ENCODE measurements at regions not wholly inside any gene's neighbourhood (a gene's known extent, or its start where the extent isn't known, plus 50 kb on each side); places are given as distances from the start of the nearest gene placed in this dataset.

DNA sequence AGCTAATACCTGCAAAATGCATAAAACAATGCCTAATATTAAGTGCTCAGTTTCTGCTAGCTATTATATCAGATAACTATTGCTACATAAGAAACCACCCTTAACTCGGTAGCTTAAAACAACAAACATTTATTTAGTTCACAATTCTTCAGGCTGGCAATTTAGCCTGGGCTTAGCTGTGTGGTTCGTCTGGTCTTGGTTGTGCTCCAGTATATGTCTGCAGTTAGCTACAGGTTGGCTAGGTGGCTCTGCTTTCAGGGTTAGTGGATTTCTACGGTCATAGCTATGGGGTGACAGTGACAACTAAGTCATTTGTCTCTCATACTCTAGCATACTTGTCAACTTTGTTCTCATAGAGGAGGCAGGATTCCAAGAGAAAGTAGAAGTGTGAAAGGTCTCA lies 61.8 kb upstream of the NRP1 start:
- ChIA-PET POLR2A (no interaction called here), CTCF (no interaction called here)
- Histone ChIP-seq H3K4me3 (ENCODE audit: control insufficient read depth in 1 of 7, extremely low read depth in 1 of 7, insufficient read depth in 4 of 7, low read depth in 2 of 7, low read length in 6 of 7) (no peak overlapping the region), H3K4me1 (ENCODE audit: control extremely low read depth in 1 of 4, control insufficient read depth in 4 of 4, insufficient read depth in 4 of 4, low read length in 3 of 4) (no peaks in the 10 kb centered on the region), H3K36me3 (ENCODE audit: control insufficient read depth in 4 of 4, insufficient read depth in 4 of 4, low read length in 3 of 4) (no peaks in the 10 kb centered on the region), H3K27ac (ENCODE audit: insufficient read depth in 1 of 2, low read depth in 1 of 2, low read length in 2 of 2, poor library complexity in 1 of 2, severe bottlenecking in 2 of 2) (no peak overlapping the region), H3K9me3 (ENCODE audit: control extremely low read depth in 1 of 5, control insufficient read depth in 4 of 5, insufficient read depth in 2 of 5, low read depth in 1 of 5, low read length in 4 of 5) (peaks cover 0 to 13% (median 5%) of the 10 kb centered on the region in 5 experiments), H3K27me3 (replicated peaks in 2 of 5; ENCODE audit: control insufficient read depth in 4 of 5, insufficient read depth in 5 of 5, low read length in 4 of 5) (peaks cover 0 to 17% (median 5%) of the 10 kb centered on the region in 5 experiments)
- DNase-seq: no peak
- WGBS (ENCODE audit: insufficient coverage): 90% methylated on average over 2 of the region's 3 CpGs

DNA sequence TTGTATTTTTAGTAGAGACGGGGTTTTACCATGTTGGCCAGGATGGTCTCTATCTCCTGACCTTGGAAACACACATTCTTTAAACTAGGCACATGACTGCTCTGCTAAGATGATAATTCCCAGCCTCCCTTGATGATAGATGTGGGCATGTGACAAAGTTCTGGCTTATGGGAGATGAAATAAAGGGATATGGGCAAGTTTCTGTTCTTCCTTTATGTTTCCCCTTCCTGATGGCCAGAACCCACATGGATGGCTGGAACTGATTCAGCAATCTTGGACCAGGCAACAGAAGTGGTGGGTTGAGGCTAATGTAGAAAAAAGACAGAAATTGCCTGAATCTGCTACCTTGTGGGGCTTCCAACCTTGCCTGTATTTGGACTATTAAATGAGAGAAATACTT lies 60.7 kb upstream of the NRP1 start:
- Histone ChIP-seq H3K36me3 (ENCODE audit: control insufficient read depth in 4 of 4, insufficient read depth in 4 of 4, low read length in 3 of 4) (no peaks in the 10 kb centered on the region), H3K9me3 (ENCODE audit: control extremely low read depth in 1 of 5, control insufficient read depth in 4 of 5, insufficient read depth in 2 of 5, low read depth in 1 of 5, low read length in 4 of 5) (peaks cover 0 to 13% (median 5%) of the 10 kb centered on the region in 5 experiments), H3K4me3 (ENCODE audit: control insufficient read depth in 1 of 7, extremely low read depth in 1 of 7, insufficient read depth in 4 of 7, low read depth in 2 of 7, low read length in 6 of 7) (no peak overlapping the region), H3K27ac (ENCODE audit: insufficient read depth in 1 of 2, low read depth in 1 of 2, low read length in 2 of 2, poor library complexity in 1 of 2, severe bottlenecking in 2 of 2) (no peak overlapping the region), H3K27me3 (replicated peaks in 2 of 5; ENCODE audit: control insufficient read depth in 4 of 5, insufficient read depth in 5 of 5, low read length in 4 of 5) (peaks cover 0 to 19% (median 4%) of the 10 kb centered on the region in 5 experiments), H3K4me1 (ENCODE audit: control extremely low read depth in 1 of 4, control insufficient read depth in 4 of 4, insufficient read depth in 4 of 4, low read length in 3 of 4) (no peaks in the 10 kb centered on the region)
- WGBS (ENCODE audit: insufficient coverage): no CpG with 5 or more reads among the region's 1 CpG
- ChIA-PET POLR2A (no interaction called here), CTCF (no interaction called here)
- no peak for DNase-seq

DNA sequence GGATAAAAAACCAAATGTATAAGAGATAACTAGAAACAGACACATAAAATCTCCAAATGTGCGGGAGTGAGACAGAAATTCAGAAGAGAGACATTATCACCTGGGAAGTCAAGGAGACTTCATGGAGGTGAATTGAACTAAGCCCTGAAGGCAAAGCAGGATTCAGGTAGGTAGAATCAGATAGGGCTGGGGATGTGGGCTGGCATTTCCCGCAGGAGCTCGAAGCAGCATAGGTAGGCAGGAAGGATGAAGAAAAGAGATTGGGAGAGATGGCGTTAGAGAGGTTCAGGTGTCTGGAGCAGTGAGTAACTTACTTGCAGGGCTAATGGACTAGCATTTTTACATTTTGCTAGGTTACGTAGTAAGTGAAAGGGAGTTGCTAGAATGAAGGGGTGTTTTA lies 58.2 kb upstream of the NRP1 start:
- no peak for DNase-seq
- no peak overlapping the region for H3K4me3 ChIP-seq (ENCODE audit: control insufficient read depth in 1 of 7, extremely low read depth in 1 of 7, insufficient read depth in 4 of 7, low read depth in 2 of 7, low read length in 6 of 7)
- CTCF ChIA-PET: no interaction called here
- H3K9me3 ChIP-seq (ENCODE audit: control extremely low read depth in 1 of 5, control insufficient read depth in 4 of 5, insufficient read depth in 2 of 5, low read depth in 1 of 5, low read length in 4 of 5): peaks cover 0 to 10% (median 5%) of the 10 kb centered on the region in 5 experiments
- H3K4me1 ChIP-seq (ENCODE audit: control extremely low read depth in 1 of 4, control insufficient read depth in 4 of 4, insufficient read depth in 4 of 4, low read length in 3 of 4): no peaks in the 10 kb centered on the region
- no peak overlapping the region for H3K27ac ChIP-seq (ENCODE audit: insufficient read depth in 1 of 2, low read depth in 1 of 2, low read length in 2 of 2, poor library complexity in 1 of 2, severe bottlenecking in 2 of 2)
- WGBS (ENCODE audit: insufficient coverage): 72% methylated on average over 3 of the region's 5 CpGs
- POLR2A ChIA-PET: no interaction called here
- no peaks in the 10 kb centered on the region for H3K36me3 ChIP-seq (ENCODE audit: control insufficient read depth in 4 of 4, insufficient read depth in 4 of 4, low read length in 3 of 4)
- peaks cover 0 to 19% (median 4%) of the 10 kb centered on the region in 5 experiments for H3K27me3 ChIP-seq (replicated peaks in 2 of 5; ENCODE audit: control insufficient read depth in 4 of 5, insufficient read depth in 5 of 5, low read length in 4 of 5)

DNA sequence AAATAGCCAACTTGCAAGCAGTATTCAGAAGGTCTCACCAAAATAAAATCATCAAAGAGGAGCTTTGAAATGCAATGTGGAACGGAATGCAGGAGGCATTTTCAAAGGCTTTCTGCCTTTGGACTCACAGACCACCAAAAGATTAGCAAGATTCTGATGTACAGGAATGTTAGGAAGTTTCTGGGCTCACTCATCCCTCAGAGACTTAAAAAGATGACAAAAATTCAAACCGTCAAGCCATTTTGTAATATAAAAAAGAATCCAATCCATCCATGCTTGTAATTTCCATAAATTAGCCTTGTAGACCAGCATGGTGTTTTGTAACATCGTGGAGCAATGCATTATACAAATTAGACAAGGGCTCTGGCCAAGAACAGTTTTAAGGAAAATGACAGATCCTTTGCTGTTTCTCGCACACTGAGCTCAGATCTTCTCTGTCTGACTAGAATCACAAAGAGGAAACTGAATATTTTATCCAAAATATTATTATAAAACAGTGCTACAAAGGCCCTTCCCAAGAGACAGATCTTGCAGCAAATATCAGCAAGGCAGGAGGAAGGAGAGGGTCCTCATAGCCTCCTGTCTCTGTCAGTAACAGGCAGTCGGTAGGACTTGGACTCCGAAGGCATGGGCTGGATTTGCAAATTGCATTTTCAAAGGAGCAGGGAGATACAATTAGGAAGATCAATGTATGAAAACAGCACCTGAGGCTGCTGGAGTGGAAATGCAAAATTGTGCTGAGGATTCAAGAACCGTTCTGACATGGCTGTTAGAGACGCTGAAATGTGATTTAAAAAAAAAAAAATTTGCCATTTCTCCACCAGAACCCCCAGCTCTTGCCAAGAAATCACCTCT lies 57.4 kb upstream of the NRP1 start:
- ChIA-PET POLR2A (no interaction called here), CTCF (no interaction called here)
- peaks cover 0 to 19% (median 4%) of the 10 kb centered on the region in 5 experiments for H3K27me3 ChIP-seq (replicated peaks in 2 of 5; ENCODE audit: control insufficient read depth in 4 of 5, insufficient read depth in 5 of 5, low read length in 4 of 5)
- H3K4me1 ChIP-seq (ENCODE audit: control extremely low read depth in 1 of 4, control insufficient read depth in 4 of 4, insufficient read depth in 4 of 4, low read length in 3 of 4): no peaks in the 10 kb centered on the region
- H3K36me3 ChIP-seq (ENCODE audit: control insufficient read depth in 4 of 4, insufficient read depth in 4 of 4, low read length in 3 of 4): no peaks in the 10 kb centered on the region
- no peak overlapping the region for H3K4me3 ChIP-seq (ENCODE audit: control insufficient read depth in 1 of 7, extremely low read depth in 1 of 7, insufficient read depth in 4 of 7, low read depth in 2 of 7, low read length in 6 of 7)
- no peak for DNase-seq
- no CpG with 5 or more reads among the region's 8 CpGs for whole genome bisulfite sequencing (ENCODE audit: insufficient coverage)
- H3K27ac ChIP-seq (ENCODE audit: insufficient read depth in 1 of 2, low read depth in 1 of 2, low read length in 2 of 2, poor library complexity in 1 of 2, severe bottlenecking in 2 of 2): no peak overlapping the region
- H3K9me3 ChIP-seq (ENCODE audit: control extremely low read depth in 1 of 5, control insufficient read depth in 4 of 5, insufficient read depth in 2 of 5, low read depth in 1 of 5, low read length in 4 of 5): peaks cover 0 to 7% (median 4%) of the 10 kb centered on the region in 5 experiments

DNA sequence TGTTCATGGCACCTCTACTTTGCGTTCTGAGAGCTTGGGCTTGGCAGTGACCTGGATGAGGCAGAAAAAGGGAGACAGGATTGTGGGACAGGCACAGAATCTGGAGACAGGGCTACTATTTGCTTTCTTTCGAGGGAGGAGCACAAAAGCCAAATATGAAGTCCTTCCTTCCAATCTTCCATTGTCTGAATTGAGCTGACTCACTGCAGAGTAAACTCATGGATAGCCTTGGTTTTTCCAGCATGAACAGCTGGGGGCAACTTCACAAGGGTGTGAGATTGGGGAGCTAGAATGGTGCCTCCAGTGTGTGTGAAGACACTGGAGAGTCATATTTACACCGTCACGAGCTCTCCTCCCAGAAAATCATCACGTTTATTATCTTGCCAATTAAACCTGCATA lies 55.6 kb upstream of the NRP1 start:
- Histone ChIP-seq H3K4me1 (ENCODE audit: control extremely low read depth in 1 of 4, control insufficient read depth in 4 of 4, insufficient read depth in 4 of 4, low read length in 3 of 4) (no peaks in the 10 kb centered on the region), H3K27ac (ENCODE audit: insufficient read depth in 1 of 2, low read depth in 1 of 2, low read length in 2 of 2, poor library complexity in 1 of 2, severe bottlenecking in 2 of 2) (no peak overlapping the region), H3K27me3 (replicated peaks in 2 of 5; ENCODE audit: control insufficient read depth in 4 of 5, insufficient read depth in 5 of 5, low read length in 4 of 5) (peaks cover 0 to 21% (median 4%) of the 10 kb centered on the region in 5 experiments), H3K36me3 (ENCODE audit: control insufficient read depth in 4 of 4, insufficient read depth in 4 of 4, low read length in 3 of 4) (no peaks in the 10 kb centered on the region), H3K9me3 (ENCODE audit: control extremely low read depth in 1 of 5, control insufficient read depth in 4 of 5, insufficient read depth in 2 of 5, low read depth in 1 of 5, low read length in 4 of 5) (no peaks in the 10 kb centered on the region), H3K4me3 (ENCODE audit: control insufficient read depth in 1 of 7, extremely low read depth in 1 of 7, insufficient read depth in 4 of 7, low read depth in 2 of 7, low read length in 6 of 7) (no peak overlapping the region)
- ChIA-PET POLR2A (no interaction called here), CTCF (no interaction called here)
- no peak for DNase-seq
- WGBS (ENCODE audit: insufficient coverage): 100% methylated on average over 2 of the region's 5 CpGs

DNA sequence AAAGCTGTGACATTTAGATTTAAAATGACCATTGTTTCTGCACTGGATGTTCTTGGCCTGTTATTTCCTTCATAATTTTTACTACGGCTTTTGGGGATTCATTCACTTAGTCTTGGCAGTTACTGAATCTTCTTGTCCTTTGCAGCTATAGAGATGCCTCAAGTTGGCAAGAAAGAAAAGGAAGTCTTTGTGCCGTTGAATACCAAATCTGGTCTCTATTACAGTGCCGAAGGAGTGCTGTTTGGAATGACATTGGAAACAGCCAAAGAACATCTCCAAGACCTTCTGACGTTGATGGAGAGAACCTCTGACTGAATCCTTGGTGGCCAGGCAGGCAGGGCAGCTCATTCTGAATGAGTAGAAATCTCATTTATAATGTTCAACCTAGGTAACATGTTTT lies 54.3 kb upstream of the NRP1 start:
- CTCF ChIA-PET: no interaction called here

DNA sequence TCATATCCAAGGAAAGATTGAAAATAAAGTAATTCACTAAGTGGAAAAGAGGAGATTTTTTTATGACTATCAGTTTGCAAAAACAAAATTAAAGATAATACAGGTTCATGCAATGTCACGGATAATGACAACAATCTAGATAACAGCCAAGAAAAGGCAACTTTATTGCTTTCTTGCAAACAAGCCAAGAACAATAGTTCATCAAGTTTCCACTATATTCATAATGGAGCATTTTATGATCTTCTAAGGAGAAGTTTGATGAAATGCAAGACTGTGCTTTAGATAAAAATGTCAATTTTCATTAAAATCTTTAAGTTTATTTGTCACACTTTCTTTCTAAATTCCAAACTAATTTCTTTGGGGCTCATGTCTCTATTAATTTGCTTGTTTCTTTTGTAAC lies 53.9 kb upstream of the NRP1 start:
- ChIA-PET POLR2A (no interaction called here), CTCF (no interaction called here)
- WGBS (ENCODE audit: insufficient coverage): no CpG with 5 or more reads among the region's 1 CpG
- H3K36me3 ChIP-seq (ENCODE audit: control insufficient read depth in 4 of 4, insufficient read depth in 4 of 4, low read length in 3 of 4): no peaks in the 10 kb centered on the region
- H3K27me3 ChIP-seq (replicated peaks in 2 of 5; ENCODE audit: control insufficient read depth in 4 of 5, insufficient read depth in 5 of 5, low read length in 4 of 5): peaks cover 0 to 17% (median 3%) of the 10 kb centered on the region in 5 experiments
- H3K9me3 ChIP-seq (ENCODE audit: control extremely low read depth in 1 of 5, control insufficient read depth in 4 of 5, insufficient read depth in 2 of 5, low read depth in 1 of 5, low read length in 4 of 5): no peaks in the 10 kb centered on the region
- H3K4me1 ChIP-seq (ENCODE audit: control extremely low read depth in 1 of 4, control insufficient read depth in 4 of 4, insufficient read depth in 4 of 4, low read length in 3 of 4): no peaks in the 10 kb centered on the region
- H3K27ac ChIP-seq (ENCODE audit: insufficient read depth in 1 of 2, low read depth in 1 of 2, low read length in 2 of 2, poor library complexity in 1 of 2, severe bottlenecking in 2 of 2): no peak overlapping the region
- no peak for DNase-seq
- no peak overlapping the region for H3K4me3 ChIP-seq (ENCODE audit: control insufficient read depth in 1 of 7, extremely low read depth in 1 of 7, insufficient read depth in 4 of 7, low read depth in 2 of 7, low read length in 6 of 7)

More for the DNA sequence above, 54.3 kb upstream of the NRP1 start:
- WGBS (ENCODE audit: insufficient coverage): no CpG with 5 or more reads among the region's 4 CpGs
- H3K4me1 ChIP-seq (ENCODE audit: control extremely low read depth in 1 of 4, control insufficient read depth in 4 of 4, insufficient read depth in 4 of 4, low read length in 3 of 4): no peaks in the 10 kb centered on the region
- no peaks in the 10 kb centered on the region for H3K9me3 ChIP-seq (ENCODE audit: control extremely low read depth in 1 of 5, control insufficient read depth in 4 of 5, insufficient read depth in 2 of 5, low read depth in 1 of 5, low read length in 4 of 5)
- no peak overlapping the region for H3K27ac ChIP-seq (ENCODE audit: insufficient read depth in 1 of 2, low read depth in 1 of 2, low read length in 2 of 2, poor library complexity in 1 of 2, severe bottlenecking in 2 of 2)
- no peak for DNase-seq
- H3K27me3 ChIP-seq (replicated peaks in 2 of 5; ENCODE audit: control insufficient read depth in 4 of 5, insufficient read depth in 5 of 5, low read length in 4 of 5): peaks cover 0 to 21% (median 4%) of the 10 kb centered on the region in 5 experiments
- H3K36me3 ChIP-seq (ENCODE audit: control insufficient read depth in 4 of 4, insufficient read depth in 4 of 4, low read length in 3 of 4): no peaks in the 10 kb centered on the region
- H3K4me3 ChIP-seq (ENCODE audit: control insufficient read depth in 1 of 7, extremely low read depth in 1 of 7, insufficient read depth in 4 of 7, low read depth in 2 of 7, low read length in 6 of 7): no peak overlapping the region
- POLR2A ChIA-PET: no interaction called here

All from common myeloid progenitor, CD34-positive (primary cell).